ENCODE measurements at regions not wholly inside any gene's neighbourhood (a gene's known extent, or its start where the extent isn't known, plus 50 kb on each side); places are given as distances from the start of the nearest gene placed in this dataset.

DNA sequence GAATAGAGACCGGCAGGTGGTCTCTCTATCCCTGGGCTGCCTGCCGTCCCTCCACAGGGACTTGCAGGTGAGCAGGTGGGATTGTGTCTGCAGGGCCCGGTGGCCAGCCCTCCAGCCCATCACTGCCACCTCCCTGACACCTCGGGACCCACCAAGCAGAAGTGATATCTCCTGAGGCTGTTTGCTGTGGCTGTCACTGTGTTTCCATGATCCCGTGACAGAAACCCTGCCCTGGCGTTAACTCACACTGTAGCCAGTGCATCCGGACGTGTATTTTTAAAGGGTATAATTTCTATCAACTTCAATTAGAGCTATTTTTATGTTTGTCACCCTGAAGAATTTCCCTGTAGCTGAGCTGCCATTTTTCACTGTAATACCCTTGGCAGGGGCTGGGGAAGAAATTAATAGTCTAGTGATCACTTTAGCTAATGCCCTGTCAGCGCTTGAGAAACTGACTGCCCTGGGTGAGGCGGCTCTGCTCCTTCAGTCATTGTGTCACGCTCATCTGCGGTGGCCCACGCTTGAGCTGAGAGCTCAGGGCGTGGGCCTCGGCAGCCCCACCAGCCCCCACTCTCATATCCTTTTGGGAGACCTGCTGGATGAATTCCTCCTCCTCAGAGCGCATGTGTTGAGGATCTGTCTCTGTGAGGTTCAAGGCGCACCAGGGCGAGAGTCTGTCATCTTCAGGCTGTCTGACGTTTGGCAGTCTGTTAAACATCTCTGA is 229.9 kb upstream of the CIBAR2 start:
- 100% methylated on average over 8 of the region's 19 CpGs for WGBS (ENCODE audit: insufficient coverage)
- TF ChIP-seq, protein P1, sequence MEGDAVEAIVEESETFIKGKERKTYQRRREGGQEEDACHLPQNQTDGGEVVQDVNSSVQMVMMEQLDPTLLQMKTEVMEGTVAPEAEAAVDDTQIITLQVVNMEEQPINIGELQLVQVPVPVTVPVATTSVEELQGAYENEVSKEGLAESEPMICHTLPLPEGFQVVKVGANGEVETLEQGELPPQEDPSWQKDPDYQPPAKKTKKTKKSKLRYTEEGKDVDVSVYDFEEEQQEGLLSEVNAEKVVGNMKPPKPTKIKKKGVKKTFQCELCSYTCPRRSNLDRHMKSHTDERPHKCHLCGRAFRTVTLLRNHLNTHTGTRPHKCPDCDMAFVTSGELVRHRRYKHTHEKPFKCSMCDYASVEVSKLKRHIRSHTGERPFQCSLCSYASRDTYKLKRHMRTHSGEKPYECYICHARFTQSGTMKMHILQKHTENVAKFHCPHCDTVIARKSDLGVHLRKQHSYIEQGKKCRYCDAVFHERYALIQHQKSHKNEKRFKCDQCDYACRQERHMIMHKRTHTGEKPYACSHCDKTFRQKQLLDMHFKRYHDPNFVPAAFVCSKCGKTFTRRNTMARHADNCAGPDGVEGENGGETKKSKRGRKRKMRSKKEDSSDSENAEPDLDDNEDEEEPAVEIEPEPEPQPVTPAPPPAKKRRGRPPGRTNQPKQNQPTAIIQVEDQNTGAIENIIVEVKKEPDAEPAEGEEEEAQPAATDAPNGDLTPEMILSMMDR (IDR thresholded peaks at IDR 0.05), result no peak
- Mint-ChIP-seq H3K27ac (no peak overlapping the region), H3K4me3 (no peak overlapping the region), H3K27me3 (ENCODE audit: low read depth in 3 of 3) (peaks cover 0 to 12% (median 5%) of the 10 kb centered on the region in 3 donors), H3K36me3 (no peaks in the 10 kb centered on the region), H3K4me1 (no peaks in the 10 kb centered on the region), H3K9me3 (peaks cover 0 to 2% (median 0%) of the 10 kb centered on the region in 7 donors)
- no peak overlapping the region for H3K9ac ChIP-seq (ENCODE audit: insufficient read depth, low read length, poor library complexity, severe bottlenecking)
- no peaks in the 10 kb centered on the region for H3K27me3 ChIP-seq (ENCODE audit: control insufficient read depth in 2 of 2, insufficient read depth in 2 of 2, low read length in 2 of 2)
- no peak overlapping the region for H3K4me2 ChIP-seq (replicated peaks; ENCODE audit: extremely low read depth, low read length, poor library complexity, severe bottlenecking)
- no peaks in the 10 kb centered on the region for H4K20me1 ChIP-seq (ENCODE audit: insufficient read depth, low read length)
- H3K36me3 ChIP-seq (replicated peaks in 1 of 2; ENCODE audit: control insufficient read depth in 1 of 2, insufficient read depth in 2 of 2, low read length in 2 of 2), result no peaks in the 10 kb centered on the region
- no peak overlapping the region for H3K27ac ChIP-seq (ENCODE audit: low read depth in 1 of 2, low read length in 2 of 2)
- no peak for DNase-seq
- no peaks in the 10 kb centered on the region for H3K4me1 ChIP-seq (ENCODE audit: control insufficient read depth in 1 of 2, insufficient read depth in 2 of 2, low read length in 2 of 2)
- no peak overlapping the region for H3K4me3 ChIP-seq (replicated peaks in 1 of 3; ENCODE audit: low read depth in 2 of 3, low read length in 3 of 3)
- H2AFZ ChIP-seq (ENCODE audit: insufficient read depth, low read depth, low read length, poor library complexity, severe bottlenecking), result no peak overlapping the region
- no peaks in the 10 kb centered on the region for H3K9me3 ChIP-seq (replicated peaks in 1 of 2; ENCODE audit: control insufficient read depth in 1 of 2, insufficient read depth in 1 of 2, low read length in 2 of 2)
- no peaks in the 10 kb centered on the region for H3K79me2 ChIP-seq (ENCODE audit: insufficient read depth, low read length)
- intact Hi-C loops (cut with micrococcal nuclease), result no loop called here

DNA sequence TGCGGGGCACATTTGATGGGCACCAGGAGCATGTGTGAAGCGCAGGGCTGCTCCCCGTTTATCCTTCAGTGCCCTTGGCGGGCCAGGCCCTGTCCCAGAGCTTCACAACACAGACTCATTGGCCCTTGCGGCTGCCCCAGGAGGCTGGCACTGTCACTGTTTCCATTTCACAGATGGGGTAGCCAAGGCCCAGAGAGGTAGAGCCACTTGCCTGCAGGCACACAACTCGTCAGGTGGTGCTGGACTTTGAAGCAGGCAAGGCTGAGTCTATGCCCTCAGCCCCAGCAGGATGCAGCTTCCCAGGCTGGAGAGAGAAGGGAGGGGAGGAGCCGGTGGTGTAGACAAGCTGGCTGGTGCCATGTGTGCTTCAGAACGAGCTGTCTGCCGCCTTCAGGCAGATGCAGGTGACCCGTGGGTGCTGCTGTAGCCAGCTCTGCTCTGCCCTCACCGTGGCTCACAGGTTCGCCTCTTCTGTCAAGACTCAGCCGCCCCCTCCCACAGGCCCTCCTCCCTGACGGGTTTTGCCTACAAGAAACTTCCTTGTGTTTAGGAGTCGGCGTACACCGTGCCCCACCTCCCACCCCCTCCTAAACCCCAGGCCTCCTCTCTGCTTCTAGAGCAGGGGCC is 232.3 kb upstream of the CIBAR2 start:
- Histone ChIP-seq H3K27ac (ENCODE audit: low read depth in 1 of 2, low read length in 2 of 2) (no peak overlapping the region), H3K4me3 (replicated peaks in 1 of 3; ENCODE audit: low read depth in 2 of 3, low read length in 3 of 3) (no peak overlapping the region), H3K4me1 (ENCODE audit: control insufficient read depth in 1 of 2, insufficient read depth in 2 of 2, low read length in 2 of 2) (no peaks in the 10 kb centered on the region), H3K36me3 (replicated peaks in 1 of 2; ENCODE audit: control insufficient read depth in 1 of 2, insufficient read depth in 2 of 2, low read length in 2 of 2) (no peaks in the 10 kb centered on the region), H3K9ac (ENCODE audit: insufficient read depth, low read length, poor library complexity, severe bottlenecking) (no peak overlapping the region), H3K4me2 (replicated peaks; ENCODE audit: extremely low read depth, low read length, poor library complexity, severe bottlenecking) (no peak overlapping the region), H3K9me3 (replicated peaks in 1 of 2; ENCODE audit: control insufficient read depth in 1 of 2, insufficient read depth in 1 of 2, low read length in 2 of 2) (no peaks in the 10 kb centered on the region), H3K79me2 (ENCODE audit: insufficient read depth, low read length) (no peaks in the 10 kb centered on the region), H4K20me1 (ENCODE audit: insufficient read depth, low read length) (no peaks in the 10 kb centered on the region), H3K27me3 (ENCODE audit: control insufficient read depth in 2 of 2, insufficient read depth in 2 of 2, low read length in 2 of 2) (no peaks in the 10 kb centered on the region), H2AFZ (ENCODE audit: insufficient read depth, low read depth, low read length, poor library complexity, severe bottlenecking) (no peak overlapping the region)
- H3K9me3 Mint-ChIP-seq, result no peaks in the 10 kb centered on the region
- H3K36me3 Mint-ChIP-seq, result no peaks in the 10 kb centered on the region
- H3K4me1 Mint-ChIP-seq, result no peaks in the 10 kb centered on the region
- peaks cover 0 to 10% (median 1%) of the 10 kb centered on the region in 3 donors for H3K27me3 Mint-ChIP-seq (ENCODE audit: low read depth in 3 of 3)
- intact Hi-C loops (cut with micrococcal nuclease), result no loop called here
- no peak overlapping the region for H3K27ac Mint-ChIP-seq
- DNase-seq, result no peak
- 92% methylated on average over 13 of the region's 17 CpGs for WGBS (ENCODE audit: insufficient coverage)
- TF ChIP-seq, protein P1 (IDR thresholded peaks at IDR 0.05), result no peak
- no peak overlapping the region for H3K4me3 Mint-ChIP-seq

Measured in CD14-positive monocyte (primary cell).